GM12892 (cell line): ENCODE measurements at regions not wholly inside any gene's neighbourhood (a gene's known extent, or its start where the extent isn't known, plus 50 kb on each side); places are given as distances from the start of the nearest gene placed in this dataset.

Experiments
- POLR2A ChIP-seq: IDR thresholded peaks from 2 replicates; pipeline ENCODE4 v1.6.1; 2011; ENCODE audit warnings: low read depth, low read length, control low read depth
- POLR2AphosphoS5 ChIP-seq: IDR thresholded peaks from 2 replicates; pipeline ENCODE4 v1.6.1; 2011; ENCODE audit warnings: low read depth, low read length, control low read depth

DNA sequence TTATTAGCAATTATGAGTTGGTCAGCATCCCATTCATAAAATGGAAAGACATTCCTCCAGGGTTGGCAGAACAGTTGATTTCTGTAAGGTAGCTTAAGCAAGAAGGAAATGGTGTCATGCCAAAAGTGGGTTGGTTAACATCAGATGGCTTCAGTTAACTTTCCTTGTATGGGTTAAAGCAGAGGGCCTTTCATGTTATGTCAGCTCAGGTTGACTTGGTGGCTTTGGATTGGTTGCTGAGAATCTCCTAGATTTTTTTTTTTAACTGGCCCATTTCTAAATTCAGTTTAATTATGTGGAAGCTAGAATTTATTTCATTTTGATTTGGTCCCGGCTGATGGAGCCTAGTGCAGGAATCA, 87.8 kb downstream of the BBS10 start:
- TF ChIP-seq POLR2A (no peak), POLR2AphosphoS5 (no peak)
